ENCODE measurements at regions not wholly inside any gene's neighbourhood (a gene's known extent, or its start where the extent isn't known, plus 50 kb on each side); places are given as distances from the start of the nearest gene placed in this dataset.

GRCh38 chr13:111038887-111039286, 76.2 kb upstream of the ARHGEF7 start:
- Mint-ChIP-seq H3K36me3 (ENCODE audit: insufficient read depth, unreplicated experiment) (no peaks in the 10 kb centered on the region), H3K4me1 (ENCODE audit: insufficient read depth, unreplicated experiment) (peaks cover 5% of the 10 kb centered on the region), H3K4me3 (ENCODE audit: unreplicated experiment) (no peak overlapping the region), H3K27ac (ENCODE audit: low read depth, unreplicated experiment) (no peak overlapping the region), H3K9me3 (ENCODE audit: unreplicated experiment) (peaks cover 2% of the 10 kb centered on the region), H3K27me3 (ENCODE audit: insufficient read depth, unreplicated experiment) (peaks cover 49% of the 10 kb centered on the region)
- ChIA-PET CTCF (interaction anchor here (0.8 to 1.4 kb wide), 2 partner anchors 9 to 94 kb away, joined by 4 to 5 read pairs; no protein-coding TSS in a partner anchor), POLR2A (interaction anchor here (0.7 kb wide), 1 partner anchor 423 kb away, joined by 3 read pairs; no protein-coding TSS in a partner anchor)
- no peak for DNase-seq (ENCODE audit: unreplicated experiment)
- TF ChIP-seq CTCF (IDR thresholded peaks at IDR 0.05; ENCODE audit: unreplicated experiment): no peak
- no TSS peak for BruUV-seq (replicated peaks)
- intact Hi-C loops (cut with micrococcal nuclease): loop anchor here (10.0 kb wide), 1 partner anchor 444 kb away; no protein-coding TSS in a partner anchor

- Mint-ChIP-seq H3K4me1 (ENCODE audit: insufficient read depth, unreplicated experiment) (peaks cover 5% of the 10 kb centered on the region), H3K27ac (ENCODE audit: low read depth, unreplicated experiment) (no peak overlapping the region), H3K27me3 (ENCODE audit: insufficient read depth, unreplicated experiment) (peaks cover 49% of the 10 kb centered on the region), H3K4me3 (ENCODE audit: unreplicated experiment) (no peak overlapping the region), H3K9me3 (ENCODE audit: unreplicated experiment) (no peaks in the 10 kb centered on the region), H3K36me3 (ENCODE audit: insufficient read depth, unreplicated experiment) (no peaks in the 10 kb centered on the region)
- CTCF ChIA-PET: interaction anchor here (0.6 to 1.4 kb wide), 2 partner anchors 93 to 120 kb away, joined by 4 to 5 read pairs; no protein-coding TSS in a partner anchor
- intact Hi-C loops (cut with micrococcal nuclease): loop anchor here (10.0 kb wide), 1 partner anchor 443 kb away; no protein-coding TSS in a partner anchor
- TF ChIP-seq CTCF (IDR thresholded peaks at IDR 0.05; ENCODE audit: unreplicated experiment): no peak
- POLR2A ChIA-PET: no interaction called here
- BruUV-seq (replicated peaks): no TSS peak
- no peak for DNase-seq (ENCODE audit: unreplicated experiment)
Measured at GRCh38 chr13:111037927-111038326, 77.2 kb upstream of the ARHGEF7 start.

- intact Hi-C loops (cut with micrococcal nuclease): loop anchor here (10.0 kb wide), 1 partner anchor 442 kb away; no protein-coding TSS in a partner anchor
- H3K36me3 Mint-ChIP-seq (ENCODE audit: insufficient read depth, unreplicated experiment): no peaks in the 10 kb centered on the region
- no peak overlapping the region for H3K4me3 Mint-ChIP-seq (ENCODE audit: unreplicated experiment)
- no peak for TF ChIP-seq CTCF (IDR thresholded peaks at IDR 0.05; ENCODE audit: unreplicated experiment)
- ChIA-PET CTCF (interaction anchor here (1.7 kb wide), 1 partner anchor 31 kb away, joined by 6 read pairs; no protein-coding TSS in a partner anchor), POLR2A (no interaction called here)
- no peaks in the 10 kb centered on the region for H3K9me3 Mint-ChIP-seq (ENCODE audit: unreplicated experiment)
- peaks cover 38% of the 10 kb centered on the region for H3K27me3 Mint-ChIP-seq (ENCODE audit: insufficient read depth, unreplicated experiment)
- no peak for DNase-seq (ENCODE audit: unreplicated experiment)
- BruUV-seq (replicated peaks): no TSS peak
- peaks cover 10% of the 10 kb centered on the region for H3K4me1 Mint-ChIP-seq (ENCODE audit: insufficient read depth, unreplicated experiment)
- H3K27ac Mint-ChIP-seq (ENCODE audit: low read depth, unreplicated experiment): no peak overlapping the region
Measured at GRCh38 chr13:111036665-111037064, 78.4 kb upstream of the ARHGEF7 start.

- H3K36me3 Mint-ChIP-seq (ENCODE audit: insufficient read depth, unreplicated experiment): no peaks in the 10 kb centered on the region
- H3K27ac Mint-ChIP-seq (ENCODE audit: low read depth, unreplicated experiment): no peak overlapping the region
- TF ChIP-seq CTCF (IDR thresholded peaks at IDR 0.05; ENCODE audit: unreplicated experiment): no peak
- no TSS peak for BruUV-seq (replicated peaks)
- ChIA-PET CTCF (interaction anchor here (0.6 to 1.7 kb wide), 4 partner anchors 14 to 1521 kb away, joined by 3 to 6 read pairs (median 4); no protein-coding TSS in a partner anchor), POLR2A (no interaction called here)
- no peak for DNase-seq (ENCODE audit: unreplicated experiment)
- no peaks in the 10 kb centered on the region for H3K9me3 Mint-ChIP-seq (ENCODE audit: unreplicated experiment)
- intact Hi-C loops (cut with micrococcal nuclease): loop anchor here (10.0 kb wide), 1 partner anchor 441 kb away; no protein-coding TSS in a partner anchor
- H3K4me3 Mint-ChIP-seq (ENCODE audit: unreplicated experiment): no peak overlapping the region
- H3K27me3 Mint-ChIP-seq (ENCODE audit: insufficient read depth, unreplicated experiment): peaks cover 34% of the 10 kb centered on the region
- H3K4me1 Mint-ChIP-seq (ENCODE audit: insufficient read depth, unreplicated experiment): peaks cover 12% of the 10 kb centered on the region
Measured at GRCh38 chr13:111035861-111036260, 79.2 kb upstream of the ARHGEF7 start.
